ENCODE measurements at regions not wholly inside any gene's neighbourhood (a gene's known extent, or its start where the extent isn't known, plus 50 kb on each side); places are given as distances from the start of the nearest gene placed in this dataset.

GRCh38 chr3:107153981-107154380 lies 223.3 kb upstream of the CCDC54 start:
- TF ChIP-seq CTCF (IDR thresholded peaks at IDR 0.05) (no peak), POLR2A (IDR thresholded peaks at IDR 0.05; ENCODE audit: low read depth) (no peak), EP300 (IDR thresholded peaks at IDR 0.05) (no peak)

All from esophagus muscularis mucosa (tissue), 4 donors.